ENCODE measurements at regions not wholly inside any gene's neighbourhood (a gene's known extent, or its start where the extent isn't known, plus 50 kb on each side); places are given as distances from the start of the nearest gene placed in this dataset.

DNA sequence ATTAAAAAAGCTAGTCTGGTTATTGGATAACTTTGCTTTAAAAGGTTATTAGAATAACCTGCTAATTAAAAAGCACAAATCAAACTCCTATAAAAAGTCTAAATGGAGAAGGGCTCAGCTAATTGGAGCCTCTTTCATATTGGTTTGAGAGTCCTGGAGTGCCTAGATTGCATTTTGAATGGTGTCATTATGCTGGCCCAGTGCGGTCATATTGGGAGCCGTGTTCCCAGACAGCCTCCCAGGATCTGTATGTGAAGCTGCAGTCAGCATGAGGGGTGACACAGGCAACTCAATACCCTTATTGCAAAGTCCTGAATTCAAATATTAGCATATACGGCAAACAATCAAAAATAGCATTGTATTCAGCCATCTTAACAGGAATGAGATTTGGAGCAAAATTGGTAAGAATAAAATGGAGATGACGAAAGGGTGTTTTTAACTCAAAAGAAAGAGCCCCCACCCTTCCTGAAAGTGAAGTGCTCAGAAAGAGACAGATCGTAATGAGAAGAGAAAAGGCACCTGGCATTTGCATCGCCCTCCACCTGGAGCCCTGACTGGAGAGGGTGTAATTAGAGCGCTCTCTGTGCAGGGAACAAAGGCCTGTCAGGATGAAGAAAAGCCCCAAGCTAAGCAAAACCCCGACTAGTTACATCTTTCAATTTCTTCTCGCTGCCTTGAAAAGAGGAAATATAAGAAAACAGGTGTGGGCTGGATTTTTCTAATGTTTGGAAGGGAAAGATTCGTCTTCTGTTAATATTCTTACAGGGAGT is 621.0 kb upstream of the ADAMTS16 start:
- DNase-seq (ENCODE audit: low read depth): no peak

DNA sequence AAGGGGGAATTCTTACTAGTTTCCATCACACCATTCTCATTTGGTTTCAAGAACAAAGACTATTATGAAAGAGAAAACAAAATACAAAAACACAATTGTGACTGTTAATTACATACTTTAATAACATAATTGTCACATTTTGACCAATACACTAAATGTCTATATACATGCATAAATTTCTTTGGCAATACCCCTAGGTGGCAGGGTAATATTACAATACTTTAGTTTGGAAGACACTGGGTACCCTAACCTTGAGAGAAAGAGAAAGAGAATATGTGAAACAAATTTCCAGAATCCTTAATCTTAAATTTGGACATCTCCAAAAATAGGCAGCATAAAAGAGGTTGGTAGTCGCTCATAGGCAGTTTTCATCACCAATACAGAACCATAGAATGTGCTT is 619.6 kb upstream of the ADAMTS16 start:
- DNase-seq (ENCODE audit: low read depth): no peak

DNA sequence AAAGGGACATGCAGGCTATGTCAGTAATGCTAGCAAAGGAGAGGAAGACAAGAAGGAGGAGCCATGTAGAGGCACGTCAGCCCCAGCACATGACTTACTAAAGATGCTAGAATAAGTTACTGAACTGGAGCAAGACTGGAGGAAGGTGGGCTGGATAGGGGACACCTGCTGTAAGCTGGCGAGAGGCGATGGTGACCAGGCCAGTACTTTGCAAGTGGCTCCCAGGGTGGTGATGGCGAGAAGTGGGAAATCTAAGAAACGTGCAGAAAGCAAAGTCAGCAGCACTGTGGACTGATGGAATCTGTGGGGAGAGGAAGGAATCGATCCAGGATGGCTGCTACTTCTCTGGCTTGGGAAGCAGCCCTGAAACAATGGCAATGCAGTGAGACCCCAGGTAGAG is 617.1 kb upstream of the ADAMTS16 start:
- DNase-seq (ENCODE audit: low read depth): no peak

DNA sequence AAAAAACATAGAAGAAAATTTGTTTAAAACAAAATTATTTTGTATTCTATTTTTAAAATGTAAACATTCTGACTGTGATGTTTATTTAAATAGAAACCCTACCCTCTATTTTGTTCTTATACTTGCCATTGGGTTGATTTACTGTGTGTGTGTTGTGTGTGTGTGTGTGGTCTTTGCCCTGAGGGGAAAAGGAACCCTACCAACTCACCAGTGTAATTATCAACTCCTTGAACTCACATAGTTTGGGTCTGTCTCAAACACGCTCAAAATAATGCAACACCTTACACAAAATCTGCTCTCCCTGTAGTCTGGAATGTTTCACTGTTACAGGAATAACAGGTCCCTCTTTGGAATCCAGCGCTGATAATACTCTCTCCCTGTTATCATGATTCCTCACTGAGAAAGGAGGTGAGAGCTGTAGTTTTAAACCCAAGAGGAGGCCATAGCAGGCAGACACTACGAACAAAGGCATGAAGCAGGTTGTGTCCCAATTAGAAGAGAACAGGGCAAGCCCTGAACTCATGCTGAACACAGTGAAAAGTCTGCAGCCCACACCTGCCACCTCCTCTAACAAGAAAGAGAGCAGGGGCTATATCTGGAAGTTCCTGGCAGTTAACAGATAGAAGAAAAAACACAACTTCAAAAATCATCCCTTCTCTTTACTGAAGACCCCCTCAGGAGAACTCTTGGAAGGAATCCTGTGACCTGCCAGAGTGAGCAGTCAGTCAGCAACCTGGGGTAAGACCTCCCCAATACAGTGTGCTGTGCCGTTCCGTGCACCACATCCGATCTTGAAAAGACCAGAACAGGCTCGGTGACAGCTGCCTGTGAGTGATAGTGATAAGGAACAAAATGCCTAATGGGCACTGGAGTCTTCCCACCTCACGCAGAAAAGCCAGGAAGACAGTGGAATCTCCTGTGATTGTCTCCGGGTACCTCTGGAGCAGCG is 608.1 kb upstream of the ADAMTS16 start:
- no peak for DNase-seq (ENCODE audit: low read depth)

DNA sequence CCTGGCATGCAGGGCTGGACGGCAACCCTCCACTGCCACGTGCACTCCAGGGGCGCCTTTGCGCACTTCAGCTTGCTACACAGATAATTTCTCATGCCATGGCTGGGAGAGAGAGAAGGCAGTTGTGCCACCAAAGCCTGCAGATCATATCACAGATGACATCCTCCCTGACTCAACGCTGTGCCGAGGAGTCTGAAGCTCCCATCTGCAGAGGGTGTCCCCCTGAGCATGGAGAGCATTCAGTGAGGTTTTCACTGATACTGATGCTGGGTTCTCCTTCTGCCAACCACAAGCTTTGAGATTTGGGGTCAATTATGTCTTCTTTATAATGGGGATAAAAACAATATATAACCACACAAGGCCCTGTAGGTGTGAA is 607.4 kb upstream of the ADAMTS16 start:
- no peak for DNase-seq (ENCODE audit: low read depth)

DNA sequence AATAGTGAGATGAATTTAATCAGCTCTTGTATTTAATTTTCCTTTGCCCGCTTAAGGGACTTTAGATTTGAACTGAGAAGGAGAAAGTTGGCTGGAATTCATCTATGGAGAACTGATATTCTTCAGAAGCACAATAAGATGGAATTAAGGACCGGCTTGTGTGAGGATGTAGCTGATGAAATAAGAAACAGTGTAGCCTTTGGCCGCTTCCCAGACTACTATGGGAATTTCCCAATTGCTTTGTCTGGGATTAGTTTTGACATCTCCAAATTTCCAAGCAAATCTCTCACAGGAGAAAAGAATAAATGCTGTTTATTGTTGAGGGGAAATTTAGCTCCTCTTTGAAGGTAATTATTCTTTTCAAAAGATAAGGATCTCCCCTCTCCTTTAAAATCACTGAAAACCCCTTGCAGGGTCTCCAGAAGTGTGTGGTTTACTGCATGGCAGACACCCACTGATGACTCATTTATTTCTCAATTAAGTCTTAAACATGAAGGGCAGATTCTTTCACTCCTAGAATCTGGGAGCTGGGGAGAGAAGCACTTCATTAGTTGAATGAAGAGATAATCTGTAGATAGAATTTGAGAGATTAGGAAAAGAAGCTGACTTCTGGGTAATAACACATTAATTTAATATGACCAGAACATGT is 606.5 kb upstream of the ADAMTS16 start:
- DNase-seq (ENCODE audit: low read depth): no peak

DNA sequence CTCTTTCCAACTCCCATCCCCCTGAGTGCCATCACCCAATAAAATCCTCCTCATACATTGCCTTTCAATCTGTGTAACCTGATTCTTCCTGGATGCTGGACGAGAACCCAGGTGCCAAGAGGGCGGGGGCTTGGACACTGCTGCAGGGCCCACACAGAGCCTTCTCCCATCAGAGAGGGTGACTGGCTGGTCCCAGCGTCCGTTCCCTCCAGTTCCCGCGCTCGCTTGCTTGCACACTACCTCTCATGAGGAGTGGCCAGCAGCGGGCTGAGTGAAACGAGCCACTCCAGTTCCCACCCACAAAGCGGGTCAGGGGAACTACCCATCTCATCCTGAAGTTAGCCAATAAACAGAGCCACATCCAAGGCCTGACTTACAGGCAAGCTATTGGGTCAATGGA is 602.6 kb upstream of the ADAMTS16 start:
- no peak for DNase-seq (ENCODE audit: low read depth)

DNA sequence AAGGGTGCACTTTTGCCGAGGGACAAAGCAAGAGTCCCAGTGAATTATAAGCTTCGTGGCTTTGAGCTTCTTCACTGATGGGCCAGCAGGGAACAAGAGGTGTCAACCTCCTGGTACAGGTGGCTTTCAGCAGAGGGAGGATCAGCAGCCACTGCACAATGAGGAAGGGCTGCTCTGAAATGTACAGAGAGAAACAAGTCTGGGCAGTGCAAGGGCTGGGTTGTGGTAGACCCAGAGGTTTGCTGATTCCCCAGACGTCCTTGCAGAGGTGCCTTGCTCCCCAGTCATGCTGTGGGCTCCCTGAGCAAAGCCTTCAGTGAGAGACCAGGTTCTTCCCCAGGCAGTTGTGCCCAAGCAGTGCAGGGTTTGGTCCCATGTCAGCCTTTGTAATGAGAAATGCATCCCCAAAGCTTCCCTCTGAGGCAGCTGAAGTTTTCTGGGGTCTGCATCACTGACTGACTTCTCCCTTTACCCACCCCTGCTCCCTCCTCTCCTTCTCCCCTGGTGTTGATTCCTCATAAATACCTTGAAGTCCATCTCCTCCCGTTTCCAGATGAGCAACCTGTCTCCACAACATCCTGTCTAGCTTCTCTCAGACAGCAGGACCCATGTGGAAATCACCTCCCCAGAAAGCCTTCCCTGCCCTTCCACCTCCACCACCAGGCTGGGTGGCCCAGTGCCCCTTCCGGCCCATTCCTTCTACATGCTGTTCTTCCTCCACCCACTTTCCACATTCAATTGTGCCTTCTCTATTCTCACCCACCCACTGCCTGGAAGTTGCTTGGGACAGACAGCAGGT is 599.6 kb upstream of the ADAMTS16 start:
- DNase-seq (ENCODE audit: low read depth): no peak

DNA sequence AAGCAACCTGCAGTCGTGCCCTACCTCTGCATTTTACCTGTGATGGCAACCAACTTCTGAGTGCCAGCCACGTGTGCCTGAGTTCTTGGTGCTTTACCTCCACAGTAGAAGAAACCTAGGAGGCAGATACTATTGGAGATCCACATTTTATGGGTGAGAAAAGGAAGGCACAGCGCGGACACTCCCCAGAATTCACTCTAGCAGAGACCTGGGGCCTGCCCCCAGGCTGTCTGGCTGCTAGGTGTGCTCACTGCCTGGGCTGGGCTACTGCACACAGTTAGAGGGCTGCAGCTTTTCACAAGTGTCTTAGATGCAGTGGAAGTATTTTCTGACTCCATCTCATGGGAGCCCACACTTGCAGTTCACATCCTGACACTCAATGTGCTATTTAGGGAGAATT is 598.8 kb upstream of the ADAMTS16 start:
- no peak for DNase-seq (ENCODE audit: low read depth)

DNA sequence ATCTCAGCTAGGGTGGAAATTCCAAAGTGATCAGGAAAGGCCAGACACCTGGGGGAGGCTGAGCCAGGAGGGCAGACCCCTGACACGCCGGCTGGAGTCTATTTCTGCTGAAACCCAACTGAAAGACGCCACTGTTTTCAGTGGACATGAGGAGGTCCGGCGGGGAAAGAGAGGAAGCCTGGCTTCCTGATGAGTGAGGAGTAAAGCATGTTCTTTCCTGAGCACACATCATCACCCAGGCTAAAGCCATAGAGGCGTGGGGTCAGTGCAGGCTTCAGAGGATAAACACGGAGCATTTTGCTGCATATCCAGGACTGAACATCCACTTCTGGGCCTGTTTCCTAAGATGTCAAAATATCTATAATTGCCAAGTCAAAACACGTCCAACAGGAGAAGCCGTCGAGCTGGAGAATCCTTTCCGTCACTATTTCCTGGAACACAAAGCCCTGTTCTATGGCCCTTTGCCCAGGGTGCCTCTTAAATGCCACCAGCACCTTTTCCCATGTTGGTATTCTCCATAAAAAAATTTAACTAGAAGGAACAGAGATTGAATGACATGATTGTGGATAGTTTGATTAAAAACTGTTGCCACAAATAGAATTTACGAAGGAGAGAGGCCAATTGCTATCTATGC is 597.9 kb upstream of the ADAMTS16 start:
- DNase-seq (ENCODE audit: low read depth): no peak

DNA sequence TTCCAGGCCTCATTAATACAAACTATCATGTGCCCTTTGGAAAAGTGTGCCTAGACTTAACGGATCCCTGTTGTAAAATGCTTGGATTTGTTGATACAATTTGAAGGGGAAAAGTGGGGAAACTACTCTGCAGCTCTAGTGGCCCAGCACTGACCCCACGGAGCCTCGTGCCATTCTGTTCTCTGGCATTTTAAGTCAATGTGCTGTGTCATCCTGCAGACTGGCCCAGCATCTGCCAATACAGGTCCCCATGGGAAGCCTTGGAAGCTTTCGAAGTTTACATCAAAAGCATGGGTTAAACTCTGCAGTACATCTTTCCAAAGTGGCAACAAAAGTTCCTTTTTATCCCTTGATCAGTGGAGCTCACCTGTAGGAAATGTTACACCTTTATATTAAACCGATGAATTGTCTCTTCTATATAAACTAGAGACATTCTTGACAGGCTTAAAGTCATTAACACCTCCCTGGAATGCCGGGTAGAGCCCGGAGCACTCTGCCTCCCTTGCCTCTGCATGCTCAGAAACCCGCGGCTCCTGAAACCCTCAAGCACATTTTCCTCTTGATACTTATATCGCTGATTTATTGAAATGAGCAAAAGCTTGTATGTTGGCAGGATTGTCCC is 596.0 kb upstream of the ADAMTS16 start:
- DNase-seq (ENCODE audit: low read depth): no peak

DNA sequence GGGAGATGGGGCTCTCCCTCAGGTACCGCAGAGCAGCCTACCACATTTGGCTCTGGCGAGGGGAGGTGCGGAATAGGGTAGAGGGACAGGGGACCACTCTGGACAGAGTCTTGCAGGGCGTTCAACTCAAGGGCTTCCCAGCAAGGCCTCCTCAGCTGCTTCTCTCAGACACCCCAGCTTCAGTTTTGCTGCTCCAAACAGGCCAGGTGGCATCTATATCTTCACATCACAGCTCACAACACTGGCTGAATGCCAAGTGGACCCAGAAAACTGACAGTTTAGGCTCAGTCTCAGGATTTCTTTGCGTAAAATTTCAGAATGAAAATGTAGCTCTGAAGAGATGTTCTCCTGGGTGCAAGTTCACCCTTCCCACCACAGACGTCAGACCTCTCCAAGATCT is 592.6 kb upstream of the ADAMTS16 start:
- DNase-seq (ENCODE audit: low read depth): no peak

DNA sequence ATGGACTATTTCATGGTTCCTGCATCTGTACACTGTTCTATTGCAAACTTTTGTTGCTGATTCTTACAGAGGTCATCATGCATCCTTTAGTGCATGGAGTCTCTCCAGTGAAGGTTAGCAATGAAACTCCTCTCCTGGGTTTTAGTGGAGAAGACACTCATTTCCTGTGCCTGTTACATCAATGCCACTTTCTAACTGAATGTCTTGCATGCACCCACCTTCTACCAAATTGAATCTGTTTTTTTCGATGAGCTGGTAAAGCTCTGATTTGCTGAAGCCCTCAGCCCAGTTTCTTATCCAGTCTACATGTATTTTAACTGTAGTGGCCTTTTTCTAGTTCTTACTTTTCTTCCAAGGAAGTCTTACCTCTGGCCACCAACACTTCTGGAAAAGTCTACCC is 591.8 kb upstream of the ADAMTS16 start:
- DNase-seq (ENCODE audit: low read depth): no peak

DNA sequence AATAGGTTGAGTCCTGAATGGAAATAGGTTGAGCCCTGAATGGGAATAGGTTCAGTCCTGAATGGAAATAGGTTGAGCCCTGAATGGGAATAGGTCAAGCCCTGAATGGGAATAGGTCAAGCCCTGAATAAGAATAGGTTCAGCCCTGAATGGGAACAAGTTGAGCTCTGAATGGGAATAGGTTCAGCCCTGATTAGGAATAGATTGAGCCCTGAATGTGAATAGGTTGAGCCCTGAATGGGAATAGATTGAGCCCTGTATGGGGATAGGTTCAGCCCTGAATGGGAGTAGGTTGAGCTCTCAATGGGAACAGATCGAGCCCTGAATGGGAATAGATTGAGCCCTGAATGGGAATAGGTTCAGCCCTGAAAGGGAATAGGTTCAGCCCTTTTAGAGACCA is 590.8 kb upstream of the ADAMTS16 start:
- DNase-seq (ENCODE audit: low read depth): no peak

DNA sequence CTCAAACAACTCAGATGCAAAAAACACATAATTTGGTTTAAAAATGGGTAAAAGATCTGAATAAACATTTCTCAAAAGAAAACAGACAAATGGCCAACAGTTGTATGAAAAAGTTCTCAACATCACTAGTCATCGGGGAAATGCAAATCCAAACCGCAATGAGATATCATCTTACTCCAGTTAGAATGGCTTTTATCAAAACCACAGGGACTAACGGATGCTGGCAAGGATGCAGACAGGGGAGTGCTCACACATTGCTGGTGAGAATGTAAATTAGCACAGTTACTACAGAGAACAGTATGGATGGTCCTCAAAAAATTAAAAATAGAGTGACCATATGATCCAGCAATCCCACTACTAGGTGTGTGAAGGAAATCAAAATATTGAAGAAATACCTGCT is 589.1 kb upstream of the ADAMTS16 start:
- DNase-seq (ENCODE audit: low read depth): no peak

DNA sequence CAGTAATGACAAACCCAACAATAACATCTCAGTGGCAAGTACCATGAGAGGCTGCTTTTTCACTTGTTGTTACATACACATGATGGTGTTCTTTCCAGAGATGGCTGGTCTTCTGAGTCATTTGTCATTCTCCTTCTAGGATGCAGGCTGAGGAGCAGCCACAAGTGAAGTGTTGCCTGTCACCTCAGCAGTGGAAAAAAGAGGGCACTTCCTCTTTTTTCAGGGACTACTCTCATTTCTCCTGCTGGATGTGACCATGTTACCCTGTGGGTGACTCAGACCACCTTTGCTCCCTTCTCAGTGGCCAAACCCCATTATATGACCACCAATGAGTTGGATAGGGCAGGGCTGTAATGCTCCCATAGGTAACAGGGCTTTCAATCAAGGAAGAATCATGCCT is 587.0 kb upstream of the ADAMTS16 start:
- DNase-seq (ENCODE audit: low read depth): no peak

DNA sequence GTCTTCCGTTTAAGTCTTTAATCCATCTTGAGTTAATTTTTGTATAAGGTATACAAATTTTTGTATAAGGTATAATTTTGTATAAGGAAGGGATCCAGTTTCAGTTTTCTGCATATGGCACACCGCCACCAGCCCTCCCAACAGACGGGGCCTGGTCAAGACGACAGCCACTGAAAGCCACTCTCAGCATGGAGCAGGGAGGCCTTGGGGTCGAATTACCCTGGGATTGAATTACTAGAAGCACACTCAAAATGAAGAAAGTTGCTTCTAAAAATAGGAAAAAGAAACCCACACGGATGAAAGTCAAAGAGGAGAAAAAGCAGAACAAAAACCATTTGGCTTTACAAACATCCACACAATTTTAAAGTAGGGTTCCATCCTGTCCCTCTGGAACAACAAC is 586.2 kb upstream of the ADAMTS16 start:
- DNase-seq (ENCODE audit: low read depth): no peak

DNA sequence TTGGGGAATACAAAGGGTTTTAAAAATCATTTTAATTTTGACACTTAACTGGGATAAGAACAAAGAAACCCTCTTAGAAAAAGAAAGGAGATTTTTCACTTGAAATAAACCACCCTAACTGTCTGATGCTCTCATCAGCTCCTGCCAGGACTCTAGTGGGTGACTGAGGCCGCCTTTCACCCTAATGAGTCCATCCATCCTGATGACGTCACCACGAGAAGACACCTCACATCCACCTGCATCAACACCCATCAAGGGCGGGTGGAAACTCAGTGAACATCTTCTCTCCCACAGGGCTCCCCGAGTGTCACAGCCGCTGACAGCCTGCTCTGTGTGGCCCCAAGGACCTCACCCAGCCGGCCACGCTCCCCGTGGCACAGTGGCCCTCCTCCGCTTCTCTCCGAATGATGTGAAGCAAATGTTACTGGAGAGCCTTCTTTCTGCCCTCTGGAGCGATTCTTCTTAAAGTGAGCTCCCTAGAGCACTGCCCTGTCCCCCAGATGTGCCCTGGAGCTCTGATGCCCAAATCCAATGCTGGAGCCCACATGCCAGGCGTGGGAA is 584.3 kb upstream of the ADAMTS16 start:
- no peak for DNase-seq (ENCODE audit: low read depth)

DNA sequence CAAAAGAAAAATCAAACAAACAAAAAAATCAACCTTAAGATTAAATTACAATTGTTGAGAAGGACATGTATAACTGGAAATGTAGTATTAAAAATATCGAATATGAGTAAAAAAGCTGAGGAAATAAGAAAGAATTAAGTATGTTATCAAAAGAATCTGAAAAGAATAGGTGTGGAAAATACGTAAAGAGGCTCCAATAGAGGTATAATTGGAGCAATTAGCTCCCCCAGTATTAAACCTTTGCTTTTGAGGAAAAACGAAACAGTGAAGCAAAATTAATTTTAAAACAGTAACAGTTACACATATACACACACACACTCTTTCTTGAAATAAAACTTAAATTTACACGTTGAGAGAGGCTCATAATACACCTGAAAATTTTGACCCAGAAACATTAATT is 578.7 kb upstream of the ADAMTS16 start:
- DNase-seq (ENCODE audit: low read depth): no peak

DNA sequence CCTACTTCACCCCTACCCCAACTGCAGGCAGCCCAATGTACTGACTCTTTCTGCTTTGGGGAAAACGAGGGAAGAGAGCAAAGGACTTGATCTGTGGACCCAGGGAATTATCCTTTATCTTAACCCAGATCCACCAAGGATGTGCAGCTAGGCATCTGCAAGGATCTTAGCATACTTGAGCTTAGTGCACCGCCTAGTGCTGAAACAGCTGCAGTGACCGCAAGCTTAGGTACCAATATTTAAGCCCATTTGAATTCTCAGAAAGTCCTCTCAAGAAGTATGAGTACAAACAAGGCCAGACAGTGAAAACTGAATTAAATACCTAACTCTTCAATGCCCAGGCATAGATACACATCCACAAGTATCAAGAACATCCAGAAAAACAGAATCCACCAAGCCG is 576.7 kb upstream of the ADAMTS16 start:
- no peak for DNase-seq (ENCODE audit: low read depth)

Data from EH (cell line).